ENCODE measurements at regions not wholly inside any gene's neighbourhood (a gene's known extent, or its start where the extent isn't known, plus 50 kb on each side); places are given as distances from the start of the nearest gene placed in this dataset.

DNA sequence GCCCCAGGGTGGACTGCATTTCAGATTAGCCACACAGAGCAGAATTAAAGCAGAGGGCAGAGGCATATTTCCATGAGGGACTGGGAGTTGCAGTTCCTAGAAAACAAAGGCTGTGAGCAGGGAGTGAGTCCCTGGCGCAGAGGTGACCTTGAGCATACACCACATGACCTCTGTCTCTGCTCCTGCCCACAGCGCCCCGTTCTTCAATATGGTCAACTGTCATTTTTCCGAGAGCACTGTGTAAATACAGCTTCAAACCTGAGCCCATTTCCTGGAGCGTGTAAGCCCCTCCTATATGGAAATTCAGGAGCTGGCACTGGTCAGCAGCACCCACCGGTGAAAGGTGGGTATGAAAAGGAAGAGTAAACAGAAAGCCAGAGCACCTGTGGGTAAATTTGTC is 192.2 kb upstream of the PELI2 start:
- Histone ChIP-seq H2BK15ac (ENCODE audit: low read depth, low read length) (no peak overlapping the region), H2AK5ac (ENCODE audit: low read depth, low read length) (no peak overlapping the region), H2BK120ac (ENCODE audit: low read depth, low read length) (no peak overlapping the region), H3K4me2 (ENCODE audit: low read depth, low read length) (no peak overlapping the region), H4K8ac (ENCODE audit: low read depth in 2 of 2, low read length in 2 of 2) (no peak overlapping the region), H2AK9ac (replicated peaks; ENCODE audit: low read depth, low read length, poor library complexity) (no peak overlapping the region), H3K79me1 (ENCODE audit: low read depth in 1 of 2, low read length in 2 of 2) (no peaks in the 10 kb centered on the region), H3K56ac (ENCODE audit: extremely low read depth, insufficient read depth, low read length) (no peak overlapping the region), H3K4me1 (ENCODE audit: control insufficient read depth, insufficient read depth, low read length) (no peaks in the 10 kb centered on the region), H2AFZ (replicated peaks; ENCODE audit: low read length, poor library complexity) (peak overlapping the region; percentile 52), H3K36me3 (ENCODE audit: control insufficient read depth, insufficient read depth, low read length) (no peaks in the 10 kb centered on the region), H2BK20ac (ENCODE audit: low read depth, low read length) (no peak overlapping the region), H3K9me1 (ENCODE audit: insufficient read depth, low read length) (no peaks in the 10 kb centered on the region), H4K20me1 (ENCODE audit: insufficient read depth, low read length) (no peaks in the 10 kb centered on the region), H3K23ac (ENCODE audit: low read depth, low read length) (no peak overlapping the region), H3K9ac (ENCODE audit: low read depth, low read length) (no peak overlapping the region), H4K5ac (ENCODE audit: low read depth, low read length) (no peak overlapping the region), H3K9me3 (ENCODE audit: control insufficient read depth, insufficient read depth, low read length) (no peaks in the 10 kb centered on the region), H4K91ac (ENCODE audit: insufficient read depth, low read depth, low read length) (no peak overlapping the region), H3K27ac (ENCODE audit: insufficient read depth, low read length) (no peak overlapping the region), H3K14ac (replicated peaks; ENCODE audit: low read depth, low read length) (no peak overlapping the region), H3K18ac (ENCODE audit: low read depth, low read length) (no peak overlapping the region), H2BK5ac (ENCODE audit: low read depth, low read length, poor library complexity, severe bottlenecking) (no peak overlapping the region), H3K4me3 (ENCODE audit: insufficient read depth, low read depth, low read length) (no peak overlapping the region), H3K4ac (ENCODE audit: low read depth, low read length) (no peak overlapping the region), H3K27me3 (ENCODE audit: control insufficient read depth, insufficient read depth, low read length) (peaks cover 35% of the 10 kb centered on the region)
- DNase-seq (no peak), ATAC-seq (ENCODE audit: low read depth) (no peak)
- dilution Hi-C loops (cut with HindIII; ENCODE audit: low sequenced_read_pairs, unreplicated experiment) (no loop called here), in situ Hi-C loops (cut with MboI; ENCODE audit: low sequenced_read_pairs) (no loop called here), intact Hi-C loops (cut with micrococcal nuclease) (loop anchor here (5.0 kb wide), 1 partner anchor 489 kb away; no protein-coding TSS in a partner anchor)
- WGBS, 2 experiments (ENCODE audit: extremely low coverage in 2 of 2, insufficient read length in 1 of 2) = 30% methylated on average over 4 of the region's 6 CpGs; no CpG with 5 or more reads in 1 of the 2 experiments
- POLR2A ChIA-PET (ENCODE audit: unreplicated experiment) = no interaction called here
- CTCF ChIA-PET = no interaction called here
- TF ChIP-seq CEBPB (IDR thresholded peaks at IDR 0.05; ENCODE audit: low read depth, low read length) (no peak), MAZ (IDR thresholded peaks at IDR 0.05; ENCODE audit: borderline replicate concordance, low read depth, low read length) (no peak)
- no TSS peak for BruUV-seq (replicated peaks)
